Adipocyte (in vitro differentiated cells): ENCODE measurements at regions not wholly inside any gene's neighbourhood (a gene's known extent, or its start where the extent isn't known, plus 50 kb on each side); places are given as distances from the start of the nearest gene placed in this dataset.
A peak's percentile ranks its signal among the peaks of the same experiment; 100 is the strongest.

Source experiments
- DNase-seq: peaks from one replicate; pipeline ENCODE4 v3.0.0-alpha.2; 2015; ENCODE audit warnings: low read depth
- H3K27me3 ChIP-seq: replicated peaks from 2 replicates; pipeline ENCODE4 v1.7.0; 2013; ENCODE audit warnings: mild to moderate bottlenecking, low read length, moderate library complexity; ENCODE audit not compliant: control insufficient read depth, insufficient read depth
- H3K36me3 ChIP-seq: 2 replicates; pipeline ENCODE4 v1.7.0; 2013; ENCODE audit warnings: low read length, mild to moderate bottlenecking, moderate library complexity; ENCODE audit not compliant: control insufficient read depth, insufficient read depth, severe bottlenecking
- H3K4me1 ChIP-seq: 2 replicates; pipeline ENCODE4 v1.7.0; 2013; ENCODE audit warnings: mild to moderate bottlenecking, low read length, moderate library complexity; ENCODE audit not compliant: control insufficient read depth, insufficient read depth
- H3K4me3 ChIP-seq: 2 replicates; pipeline ENCODE4 v1.7.0; 2013; ENCODE audit warnings: mild to moderate bottlenecking, low read length, moderate library complexity
- H3K9ac ChIP-seq: 2 replicates; pipeline ENCODE4 v1.7.0; 2013; ENCODE audit warnings: mild to moderate bottlenecking, low read length, moderate library complexity
- H3K9me3 ChIP-seq: 2 replicates; pipeline ENCODE4 v1.7.0; 2013; ENCODE audit warnings: mild to moderate bottlenecking, low read length, moderate library complexity; ENCODE audit not compliant: control insufficient read depth

- H3K9me3 ChIP-seq, result no peaks in the 10 kb centered on the region
- no peaks in the 10 kb centered on the region for H3K4me1 ChIP-seq
These were observed 173.7 kb upstream of the EGLN3 start for GRCh38 chr14:34124585-34124984.

GRCh38 chr14:34122650-34123049 is 171.8 kb upstream of the EGLN3 start:
- DNase-seq, result no peak
- Histone ChIP-seq H3K27me3 (peaks cover 22% of the 10 kb centered on the region), H3K9me3 (no peaks in the 10 kb centered on the region), H3K36me3 (no peaks in the 10 kb centered on the region), H3K9ac (no peak overlapping the region), H3K4me3 (no peak overlapping the region), H3K4me1 (no peaks in the 10 kb centered on the region)

More at GRCh38 chr14:34124585-34124984, 173.7 kb upstream of the EGLN3 start:
- Histone ChIP-seq H3K4me3 (no peak overlapping the region), H3K27me3 (peaks cover 22% of the 10 kb centered on the region), H3K36me3 (no peaks in the 10 kb centered on the region), H3K9ac (no peak overlapping the region)
- DNase-seq, result no peak

- no peak overlapping the region for H3K4me3 ChIP-seq
- DNase-seq, result no peak
These were observed 171.2 kb upstream of the EGLN3 start for GRCh38 chr14:34122081-34122480.

GRCh38 chr14:34120185-34120977 is 169.5 kb upstream of the EGLN3 start:
- H3K9me3 ChIP-seq, result peaks cover 8% of the 10 kb centered on the region
- H3K36me3 ChIP-seq, result no peaks in the 10 kb centered on the region
- no peak overlapping the region for H3K9ac ChIP-seq
- DNase-seq, result no peak
- peaks cover 20% of the 10 kb centered on the region for H3K27me3 ChIP-seq
- H3K4me3 ChIP-seq, result no peak overlapping the region
- no peaks in the 10 kb centered on the region for H3K4me1 ChIP-seq

More at GRCh38 chr14:34122081-34122480, 171.2 kb upstream of the EGLN3 start:
- H3K36me3 ChIP-seq, result no peaks in the 10 kb centered on the region
- no peaks in the 10 kb centered on the region for H3K4me1 ChIP-seq
- H3K27me3 ChIP-seq, result peaks cover 22% of the 10 kb centered on the region
- H3K9me3 ChIP-seq, result no peaks in the 10 kb centered on the region
- no peak overlapping the region for H3K9ac ChIP-seq

GRCh38 chr14:34119107-34119858 is 168.4 kb upstream of the EGLN3 start:
- H3K4me3 ChIP-seq, result no peak overlapping the region
- no peak for DNase-seq
- H3K9me3 ChIP-seq, result peaks cover 8% of the 10 kb centered on the region
- no peaks in the 10 kb centered on the region for H3K36me3 ChIP-seq
- peaks cover 15% of the 10 kb centered on the region for H3K27me3 ChIP-seq
- no peak overlapping the region for H3K9ac ChIP-seq
- H3K4me1 ChIP-seq, result no peaks in the 10 kb centered on the region

GRCh38 chr14:34113991-34114390 is 163.1 kb upstream of the EGLN3 start:
- H3K4me1 ChIP-seq, result peaks cover 13% of the 10 kb centered on the region
- H3K4me3 ChIP-seq, result no peak overlapping the region
- H3K36me3 ChIP-seq, result no peaks in the 10 kb centered on the region
- DNase-seq, result no peak
- H3K9me3 ChIP-seq, result peaks cover 8% of the 10 kb centered on the region
- peaks cover 5% of the 10 kb centered on the region for H3K27me3 ChIP-seq
- H3K9ac ChIP-seq, result no peak overlapping the region

GRCh38 chr14:34113005-34113511 is 162.2 kb upstream of the EGLN3 start:
- peaks cover 13% of the 10 kb centered on the region for H3K4me1 ChIP-seq
- H3K9me3 ChIP-seq, result peaks cover 8% of the 10 kb centered on the region
- H3K27me3 ChIP-seq, result peaks cover 5% of the 10 kb centered on the region
- H3K36me3 ChIP-seq, result no peaks in the 10 kb centered on the region
- H3K4me3 ChIP-seq, result no peak overlapping the region
- H3K9ac ChIP-seq, result no peak overlapping the region
- DNase-seq, result peak; percentile 89

- Histone ChIP-seq H3K27me3 (peaks cover 5% of the 10 kb centered on the region), H3K36me3 (no peaks in the 10 kb centered on the region), H3K9ac (no peak overlapping the region), H3K9me3 (peaks cover 8% of the 10 kb centered on the region), H3K4me1 (peaks cover 13% of the 10 kb centered on the region), H3K4me3 (no peak overlapping the region)
- DNase-seq, result no peak
These were observed 161.1 kb upstream of the EGLN3 start for GRCh38 chr14:34111953-34112352.

GRCh38 chr14:34111505-34111904 is 160.6 kb upstream of the EGLN3 start:
- Histone ChIP-seq H3K27me3 (peaks cover 5% of the 10 kb centered on the region), H3K9me3 (peaks cover 8% of the 10 kb centered on the region), H3K4me1 (peaks cover 13% of the 10 kb centered on the region), H3K9ac (no peak overlapping the region), H3K36me3 (no peaks in the 10 kb centered on the region), H3K4me3 (no peak overlapping the region)
- DNase-seq, result no peak

GRCh38 chr14:34110531-34110930 is 159.7 kb upstream of the EGLN3 start:
- Histone ChIP-seq H3K9ac (no peak overlapping the region), H3K27me3 (peaks cover 13% of the 10 kb centered on the region), H3K4me3 (no peak overlapping the region), H3K9me3 (no peaks in the 10 kb centered on the region), H3K4me1 (peaks cover 13% of the 10 kb centered on the region), H3K36me3 (no peaks in the 10 kb centered on the region)
- DNase-seq, result no peak

GRCh38 chr14:34107441-34107840 is 156.6 kb upstream of the EGLN3 start:
- no peaks in the 10 kb centered on the region for H3K9me3 ChIP-seq
- H3K36me3 ChIP-seq, result no peaks in the 10 kb centered on the region
- peaks cover 15% of the 10 kb centered on the region for H3K27me3 ChIP-seq
- no peaks in the 10 kb centered on the region for H3K4me1 ChIP-seq
- no peak for DNase-seq
- no peak overlapping the region for H3K4me3 ChIP-seq
- H3K9ac ChIP-seq, result no peak overlapping the region
